Ovary (tissue), 7 donors: ENCODE measurements at regions not wholly inside any gene's neighbourhood (a gene's known extent, or its start where the extent isn't known, plus 50 kb on each side); places are given as distances from the start of the nearest gene placed in this dataset.

Experiments used
- DNase-seq, 5 donors: peaks; one replicate each; pipeline ENCODE4 v3.0.0-alpha.2; 2019 to 2020
- H3K27ac ChIP-seq, 2 donors: fragments of 200-600 bp; one replicate each; pipeline versions ENCODE4 v1.5.1 to v1.8.0; 2019 to 2022
- H3K27me3 ChIP-seq: fragments of 200-600 bp; one replicate; pipeline ENCODE4 v1.8.0; 2022
- H3K36me3 ChIP-seq: fragments of 200-600 bp; sonication (generic); one replicate; pipeline ENCODE4 v1.5.1; 2019
- H3K4me1 ChIP-seq: one replicate; pipeline ENCODE4 v1.8.1; 2013; ENCODE audit warnings: mild to moderate bottlenecking, moderate library complexity; ENCODE audit not compliant: insufficient read depth
- H3K4me3 ChIP-seq: fragments of 200-600 bp; sonication (generic); one replicate; pipeline ENCODE4 v1.5.1; 2017
- H3K9me3 ChIP-seq, 2 donors: fragments of 200-600 bp in 1 of 2; sonication (generic) in 1 of 2; one replicate each; pipeline versions ENCODE4 v1.5.1 to v1.8.1; 2013 to 2019; ENCODE audit warnings: mild to moderate bottlenecking in 1 of 2, moderate library complexity in 1 of 2
- EP300 ChIP-seq: sonication (generic); formaldehyde crosslinking; IDR thresholded peaks from one replicate; pipeline ENCODE4 v1.6.1; 2017; ENCODE audit warnings: antibody characterized with exemption
- POLR2A ChIP-seq: fragments of 450-650 bp; IDR thresholded peaks from one replicate; pipeline ENCODE4 v1.6.1; 2017; ENCODE audit warnings: antibody characterized with exemption, mild to moderate bottlenecking, moderate library complexity
- WGBS, 3 donors: extraction: QIAGEN DNeasy Blood & Tissue Kit in 1 of 3; methylation state at CpG; one replicate each; pipeline versions ENCODE4 v1.1.5 to v1.1.7; 2013 to 2017; 5-methylcytosine and 5-hydroxymethylcytosine counted together
- intact Hi-C, 4 donors: fragments of 100-400 bp; cut with DNase I; formaldehyde crosslinking; loops; one replicate each; pipeline versions ENCODE4 v1.11.0 to v1.15.1; 2022 to 2023
- TF ChIP-seq, protein P1 (sequence below), 3 donors: fragments of 450-650 bp in 2 of 3; fragments of 200-600 bp in 1 of 3; IDR thresholded peaks; one replicate each; pipeline versions ENCODE4 v1.5.1 to v1.8.0; 2016 to 2022; ENCODE audit warnings: antibody characterized with exemption in 3 of 3, mild to moderate bottlenecking in 1 of 3
- donor health status: DM: no; HTN: no; CAD: no; lungs with moderate emphysema.
- donor health status: DM: no; HTN: no; CAD: no.
- donor health status: Bipolar disorder and iron deficiency.
- donor health status: DM: no; HTN: no; CAD: no.
- donor health status: DM: yes; HTN: yes; CAD: no.

DNA sequence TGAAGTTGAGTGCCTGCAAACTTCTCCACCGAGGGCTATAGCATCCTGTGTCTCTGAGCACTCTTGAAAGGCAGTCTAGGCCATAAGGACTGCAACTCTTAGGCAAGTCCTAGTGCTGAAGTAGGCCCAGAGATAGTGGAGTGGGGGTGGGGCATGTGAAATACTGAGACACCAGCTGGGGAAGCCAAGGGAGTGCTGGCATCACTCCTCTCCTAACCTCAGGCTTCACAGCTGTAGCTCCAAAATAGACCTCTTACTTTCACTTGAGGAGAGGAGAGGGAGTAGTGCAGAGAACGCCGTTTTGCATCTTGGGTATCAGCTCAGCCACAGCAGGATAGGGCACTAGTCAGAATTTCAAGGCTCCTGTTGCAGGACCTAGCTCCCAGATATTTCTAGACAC is 56.2 kb upstream of the CYSLTR1 start:
- Histone ChIP-seq H3K36me3 (no peaks in the 10 kb centered on the region), H3K27me3 (no peaks in the 10 kb centered on the region), H3K27ac (no peak overlapping the region), H3K4me3 (no peak overlapping the region), H3K4me1 (no peaks in the 10 kb centered on the region), H3K9me3 (no peaks in the 10 kb centered on the region)
- no peak for DNase-seq
- 54 to 67% (median 64%) methylated on average over 3 of the region's 3 CpGs for WGBS, 3 donors
- TF ChIP-seq EP300 = no peak
- no peak for TF ChIP-seq POLR2A
- TF ChIP-seq, protein P1, sequence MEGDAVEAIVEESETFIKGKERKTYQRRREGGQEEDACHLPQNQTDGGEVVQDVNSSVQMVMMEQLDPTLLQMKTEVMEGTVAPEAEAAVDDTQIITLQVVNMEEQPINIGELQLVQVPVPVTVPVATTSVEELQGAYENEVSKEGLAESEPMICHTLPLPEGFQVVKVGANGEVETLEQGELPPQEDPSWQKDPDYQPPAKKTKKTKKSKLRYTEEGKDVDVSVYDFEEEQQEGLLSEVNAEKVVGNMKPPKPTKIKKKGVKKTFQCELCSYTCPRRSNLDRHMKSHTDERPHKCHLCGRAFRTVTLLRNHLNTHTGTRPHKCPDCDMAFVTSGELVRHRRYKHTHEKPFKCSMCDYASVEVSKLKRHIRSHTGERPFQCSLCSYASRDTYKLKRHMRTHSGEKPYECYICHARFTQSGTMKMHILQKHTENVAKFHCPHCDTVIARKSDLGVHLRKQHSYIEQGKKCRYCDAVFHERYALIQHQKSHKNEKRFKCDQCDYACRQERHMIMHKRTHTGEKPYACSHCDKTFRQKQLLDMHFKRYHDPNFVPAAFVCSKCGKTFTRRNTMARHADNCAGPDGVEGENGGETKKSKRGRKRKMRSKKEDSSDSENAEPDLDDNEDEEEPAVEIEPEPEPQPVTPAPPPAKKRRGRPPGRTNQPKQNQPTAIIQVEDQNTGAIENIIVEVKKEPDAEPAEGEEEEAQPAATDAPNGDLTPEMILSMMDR (IDR thresholded peaks at IDR 0.05) = no peak
- intact Hi-C loops = no loop called here

DNA sequence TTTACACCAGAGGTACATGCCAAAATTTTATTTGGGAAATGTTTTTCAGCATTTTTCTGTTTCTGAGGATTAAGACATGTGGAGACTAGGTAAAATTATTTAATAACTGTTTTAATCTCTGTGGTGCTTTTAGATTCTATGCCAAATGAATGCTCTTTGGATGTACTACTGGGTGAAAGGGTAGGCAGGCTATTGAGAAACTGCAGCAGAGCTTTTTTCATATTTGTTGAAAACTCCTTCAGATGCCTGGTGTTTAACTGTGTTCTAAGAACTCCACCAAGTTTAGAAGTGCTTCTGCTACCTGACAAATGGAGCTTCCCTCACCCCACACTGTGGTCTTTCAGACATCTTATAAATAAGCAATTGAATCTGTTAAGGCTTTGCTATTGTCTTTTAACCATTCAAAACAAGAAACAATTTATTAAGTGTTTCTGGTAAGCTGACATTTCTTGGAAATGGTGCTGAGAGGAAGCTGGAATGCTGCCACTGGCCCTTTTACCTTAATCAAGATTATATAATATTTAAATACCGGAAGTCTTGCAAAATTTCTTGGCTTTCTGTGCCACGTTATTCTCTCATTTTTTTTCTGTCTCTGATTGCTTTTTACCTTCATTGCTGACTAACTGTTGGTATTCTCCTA is 51.2 kb upstream of the CYSLTR1 start:
- Histone ChIP-seq H3K4me1 (no peaks in the 10 kb centered on the region), H3K36me3 (no peaks in the 10 kb centered on the region), H3K27ac (no peak overlapping the region), H3K27me3 (no peaks in the 10 kb centered on the region), H3K4me3 (no peak overlapping the region), H3K9me3 (no peaks in the 10 kb centered on the region)
- TF ChIP-seq, protein P1 (IDR thresholded peaks at IDR 0.05) = no peak
- TF ChIP-seq POLR2A (no peak), EP300 (no peak)
- 32 to 54% (median 46%) methylated on average over 2 of the region's 2 CpGs for WGBS, 3 donors
- DNase-seq = no peak
- intact Hi-C loops = no loop called here
